Esophagus squamous epithelium (tissue), 5 donors: ENCODE measurements at regions not wholly inside any gene's neighbourhood (a gene's known extent, or its start where the extent isn't known, plus 50 kb on each side); places are given as distances from the start of the nearest gene placed in this dataset.

Source experiments
- DNase-seq: peaks from one replicate; lab custom pipeline; 2025; lab: John Stamatoyannopoulos, UW
- H3K27ac ChIP-seq, 4 donors: fragments of 200-600 bp; sonication (generic); one replicate each; pipeline ENCODE4 v1.5.1; 2016 to 2019; ENCODE audit warnings: mild to moderate bottlenecking in 1 of 4
- H3K27me3 ChIP-seq, 4 donors: fragments of 200-600 bp; sonication (generic); 1 replicate in 3 of 4; 2 replicates in 1 of 4; pipeline versions ENCODE4 v1.5.1 to v1.6.0; 2017 to 2021; ENCODE audit warnings: antibody characterized with exemption in 1 of 4
- H3K36me3 ChIP-seq, 3 donors: fragments of 200-600 bp; sonication (generic); one replicate each; pipeline ENCODE4 v1.5.1; 2016 to 2019
- H3K4me1 ChIP-seq, 3 donors: fragments of 200-600 bp; sonication (generic); one replicate each; pipeline ENCODE4 v1.5.1; 2017 to 2019
- H3K4me3 ChIP-seq, 4 donors: fragments of 200-600 bp; sonication (generic); 1 replicate in 3 of 4; 2 replicates in 1 of 4; pipeline ENCODE4 v1.5.1; 2016 to 2019; ENCODE audit warnings: mild to moderate bottlenecking in 2 of 4, moderate library complexity in 1 of 4
- H3K9me3 ChIP-seq, 3 donors: fragments of 200-600 bp; sonication (generic); one replicate each; pipeline ENCODE4 v1.5.1; 2016 to 2019
- POLR2A ChIP-seq, 4 donors: fragments of 450-650 bp; IDR thresholded peaks; one replicate each; pipeline ENCODE4 v1.6.1; 2017; ENCODE audit warnings: antibody characterized with exemption in 4 of 4, mild to moderate bottlenecking in 4 of 4, moderate library complexity in 3 of 4
- WGBS, 2 donors: methylation state at CpG; one replicate each; pipeline ENCODE4 v1.1.5; 2018; 5-methylcytosine and 5-hydroxymethylcytosine counted together
- intact Hi-C: fragments of 100-400 bp; cut with DNase I; formaldehyde crosslinking; loops from one replicate; pipeline ENCODE4 v1.15.0; 2022
- TF ChIP-seq, protein P1 (sequence below), 6 experiments: fragments of 450-650 bp in 4 of 6; fragments of 200-600 bp in 2 of 6; sonication (generic) in 2 of 6; IDR thresholded peaks; one replicate each; pipeline ENCODE4 v1.5.1; 2016 to 2019; ENCODE audit warnings: antibody characterized with exemption in 6 of 6, mild to moderate bottlenecking in 4 of 6, moderate library complexity in 4 of 6
- donor health status: DM: yes; HTN: yes; CAD: no.

DNA sequence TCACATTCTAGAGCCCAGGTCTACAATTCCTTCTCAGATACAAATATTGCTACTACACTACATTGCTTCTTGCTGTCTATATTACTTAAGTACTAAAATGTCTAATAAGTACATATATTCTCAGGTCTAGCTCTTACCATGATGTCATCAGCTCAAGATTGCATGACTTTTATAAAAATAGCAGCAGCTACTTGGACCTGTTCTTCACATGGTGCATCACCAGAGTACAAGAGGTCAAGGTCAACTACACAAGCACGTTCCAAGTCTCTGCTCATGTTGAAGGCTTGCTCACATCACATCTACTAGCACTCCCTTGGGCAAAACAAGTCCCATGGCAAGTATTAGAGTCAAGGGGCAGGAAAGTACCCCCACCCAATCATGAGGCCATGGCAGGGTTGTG, 465.6 kb downstream of the MED13L start:
- WGBS, 2 donors = 56 to 58% methylated on average over 1 of the region's 1 CpG
- peaks cover 0 to 45% (median 0%) of the 10 kb centered on the region in 4 donors for H3K27me3 ChIP-seq

GRCh38 chr12:115811045-115811444, 466.4 kb downstream of the MED13L start:
- DNase-seq = no peak
- H3K27ac ChIP-seq = peak overlapping the region in 1 of 4 donors; percentile 9

More for the DNA sequence above, 465.6 kb downstream of the MED13L start:
- H3K36me3 ChIP-seq = no peaks in the 10 kb centered on the region
- no peak overlapping the region for H3K4me3 ChIP-seq
- DNase-seq = no peak
- no peak overlapping the region for H3K27ac ChIP-seq
- intact Hi-C loops = no loop called here
- peaks cover 0 to 6% (median 0%) of the 10 kb centered on the region in 3 donors for H3K9me3 ChIP-seq
- no peaks in the 10 kb centered on the region for H3K4me1 ChIP-seq
- TF ChIP-seq, protein P1, sequence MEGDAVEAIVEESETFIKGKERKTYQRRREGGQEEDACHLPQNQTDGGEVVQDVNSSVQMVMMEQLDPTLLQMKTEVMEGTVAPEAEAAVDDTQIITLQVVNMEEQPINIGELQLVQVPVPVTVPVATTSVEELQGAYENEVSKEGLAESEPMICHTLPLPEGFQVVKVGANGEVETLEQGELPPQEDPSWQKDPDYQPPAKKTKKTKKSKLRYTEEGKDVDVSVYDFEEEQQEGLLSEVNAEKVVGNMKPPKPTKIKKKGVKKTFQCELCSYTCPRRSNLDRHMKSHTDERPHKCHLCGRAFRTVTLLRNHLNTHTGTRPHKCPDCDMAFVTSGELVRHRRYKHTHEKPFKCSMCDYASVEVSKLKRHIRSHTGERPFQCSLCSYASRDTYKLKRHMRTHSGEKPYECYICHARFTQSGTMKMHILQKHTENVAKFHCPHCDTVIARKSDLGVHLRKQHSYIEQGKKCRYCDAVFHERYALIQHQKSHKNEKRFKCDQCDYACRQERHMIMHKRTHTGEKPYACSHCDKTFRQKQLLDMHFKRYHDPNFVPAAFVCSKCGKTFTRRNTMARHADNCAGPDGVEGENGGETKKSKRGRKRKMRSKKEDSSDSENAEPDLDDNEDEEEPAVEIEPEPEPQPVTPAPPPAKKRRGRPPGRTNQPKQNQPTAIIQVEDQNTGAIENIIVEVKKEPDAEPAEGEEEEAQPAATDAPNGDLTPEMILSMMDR (IDR thresholded peaks at IDR 0.05) = no peak
- TF ChIP-seq POLR2A (IDR thresholded peaks at IDR 0.05) = no peak

GRCh38 chr12:115810122-115810901, 467.2 kb downstream of the MED13L start:
- WGBS, 2 donors = 58 to 60% methylated on average over 13 of the region's 13 CpGs
- no peak for DNase-seq

More at GRCh38 chr12:115811045-115811444, 466.4 kb downstream of the MED13L start:
- Histone ChIP-seq H3K36me3 (no peaks in the 10 kb centered on the region), H3K9me3 (peaks cover 0 to 6% (median 0%) of the 10 kb centered on the region in 3 donors), H3K4me3 (no peak overlapping the region), H3K27me3 (peaks cover 0 to 45% (median 0%) of the 10 kb centered on the region in 4 donors), H3K4me1 (no peaks in the 10 kb centered on the region)
- WGBS, 2 donors = 55 to 57% methylated on average over 4 of the region's 4 CpGs
- intact Hi-C loops = no loop called here
- TF ChIP-seq POLR2A (IDR thresholded peaks at IDR 0.05) = no peak
- TF ChIP-seq, protein P1 (IDR thresholded peaks at IDR 0.05) = no peak

DNA sequence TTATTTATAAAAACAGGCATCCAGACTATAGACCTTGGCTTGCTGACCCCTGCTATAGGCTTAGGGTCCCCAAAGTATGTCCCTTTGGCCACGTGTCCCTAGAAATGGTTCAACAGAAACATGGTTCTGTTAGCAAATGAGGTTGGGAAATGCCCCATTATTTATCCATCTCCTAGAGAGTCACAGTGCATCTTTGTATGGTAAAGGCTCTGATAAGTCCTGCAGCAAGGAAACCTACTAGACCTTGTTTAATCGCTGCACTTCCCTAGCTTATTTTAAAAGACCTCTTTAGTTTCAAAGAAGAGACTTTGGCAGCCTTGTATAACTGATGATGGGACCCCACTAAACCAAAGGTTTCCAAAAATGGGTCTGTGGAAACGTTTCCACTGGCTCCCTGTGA, 471.5 kb downstream of the MED13L start:
- H3K4me3 ChIP-seq = no peak overlapping the region
- H3K27me3 ChIP-seq = peaks cover 0 to 23% (median 0%) of the 10 kb centered on the region in 4 donors
- TF ChIP-seq, protein P1 (IDR thresholded peaks at IDR 0.05) = no peak
- no peak for TF ChIP-seq POLR2A (IDR thresholded peaks at IDR 0.05)
- DNase-seq = no peak
- H3K9me3 ChIP-seq = no peaks in the 10 kb centered on the region
- intact Hi-C loops = no loop called here
- H3K36me3 ChIP-seq = no peaks in the 10 kb centered on the region
- H3K4me1 ChIP-seq = no peaks in the 10 kb centered on the region
- 58 to 63% methylated on average over 3 of the region's 3 CpGs for WGBS, 2 donors
- H3K27ac ChIP-seq = no peak overlapping the region

More at GRCh38 chr12:115810122-115810901, 467.2 kb downstream of the MED13L start:
- peak overlapping the region in 2 of 4 donors; percentile 9 to 17 for H3K27ac ChIP-seq
- H3K9me3 ChIP-seq = peaks cover 0 to 6% (median 0%) of the 10 kb centered on the region in 3 donors
- peaks cover 0 to 45% (median 0%) of the 10 kb centered on the region in 4 donors for H3K27me3 ChIP-seq
- no peak for TF ChIP-seq POLR2A (IDR thresholded peaks at IDR 0.05)
- TF ChIP-seq, protein P1 (IDR thresholded peaks at IDR 0.05) = no peak
- no peaks in the 10 kb centered on the region for H3K36me3 ChIP-seq
- H3K4me3 ChIP-seq = no peak overlapping the region
- intact Hi-C loops = no loop called here
- H3K4me1 ChIP-seq = no peaks in the 10 kb centered on the region

GRCh38 chr12:115802767-115803166, 474.7 kb downstream of the MED13L start:
- intact Hi-C loops = no loop called here
- Histone ChIP-seq H3K36me3 (no peaks in the 10 kb centered on the region), H3K4me1 (no peaks in the 10 kb centered on the region), H3K27ac (no peak overlapping the region), H3K4me3 (no peak overlapping the region), H3K27me3 (no peaks in the 10 kb centered on the region), H3K9me3 (no peaks in the 10 kb centered on the region)
- 73 to 79% methylated on average over 3 of the region's 3 CpGs for WGBS, 2 donors
- TF ChIP-seq, protein P1 (IDR thresholded peaks at IDR 0.05) = no peak
- no peak for TF ChIP-seq POLR2A (IDR thresholded peaks at IDR 0.05)
- no peak for DNase-seq
